ENCODE measurements at regions not wholly inside any gene's neighbourhood (a gene's known extent, or its start where the extent isn't known, plus 50 kb on each side); places are given as distances from the start of the nearest gene placed in this dataset.

GRCh38 chr3:151539599-151539998 is 78.7 kb upstream of the IGSF10 start:
- no peak for DNase-seq (ENCODE audit: unreplicated experiment)
- intact Hi-C loops (cut with micrococcal nuclease) = no loop called here
- Mint-ChIP-seq H3K36me3 (ENCODE audit: insufficient read depth, unreplicated experiment) (no peaks in the 10 kb centered on the region), H3K9me3 (ENCODE audit: unreplicated experiment) (no peaks in the 10 kb centered on the region), H3K27ac (ENCODE audit: low read depth, unreplicated experiment) (no peak overlapping the region), H3K4me1 (ENCODE audit: insufficient read depth, unreplicated experiment) (peaks cover 7% of the 10 kb centered on the region), H3K4me3 (ENCODE audit: unreplicated experiment) (no peak overlapping the region), H3K27me3 (ENCODE audit: insufficient read depth, unreplicated experiment) (no peaks in the 10 kb centered on the region)
- POLR2A ChIA-PET = interaction anchor here (0.5 kb wide), 1 partner anchor 226 kb away, joined by 3 read pairs; no protein-coding TSS in a partner anchor
- TF ChIP-seq CTCF (IDR thresholded peaks at IDR 0.05; ENCODE audit: unreplicated experiment) = no peak
- BruUV-seq (replicated peaks) = no TSS peak
- CTCF ChIA-PET = interaction anchor here (0.6 kb wide), 1 partner anchor 502 kb away, joined by 3 read pairs; no protein-coding TSS in a partner anchor

GRCh38 chr3:151538456-151539393 is 77.9 kb upstream of the IGSF10 start:
- intact Hi-C loops (cut with micrococcal nuclease) = no loop called here
- H3K4me1 Mint-ChIP-seq (ENCODE audit: insufficient read depth, unreplicated experiment) = peaks cover 7% of the 10 kb centered on the region
- ChIA-PET POLR2A (no interaction called here), CTCF (no interaction called here)
- TF ChIP-seq CTCF (IDR thresholded peaks at IDR 0.05; ENCODE audit: unreplicated experiment) = no peak
- no peaks in the 10 kb centered on the region for H3K9me3 Mint-ChIP-seq (ENCODE audit: unreplicated experiment)
- DNase-seq (ENCODE audit: unreplicated experiment) = no peak
- no peak overlapping the region for H3K4me3 Mint-ChIP-seq (ENCODE audit: unreplicated experiment)
- no peak overlapping the region for H3K27ac Mint-ChIP-seq (ENCODE audit: low read depth, unreplicated experiment)
- H3K27me3 Mint-ChIP-seq (ENCODE audit: insufficient read depth, unreplicated experiment) = no peaks in the 10 kb centered on the region
- no TSS peak for BruUV-seq (replicated peaks)
- H3K36me3 Mint-ChIP-seq (ENCODE audit: insufficient read depth, unreplicated experiment) = no peaks in the 10 kb centered on the region

GRCh38 chr3:151537726-151538125 is 76.9 kb upstream of the IGSF10 start:
- Mint-ChIP-seq H3K27me3 (ENCODE audit: insufficient read depth, unreplicated experiment) (no peaks in the 10 kb centered on the region), H3K27ac (ENCODE audit: low read depth, unreplicated experiment) (no peak overlapping the region), H3K36me3 (ENCODE audit: insufficient read depth, unreplicated experiment) (no peaks in the 10 kb centered on the region), H3K4me3 (ENCODE audit: unreplicated experiment) (no peak overlapping the region), H3K4me1 (ENCODE audit: insufficient read depth, unreplicated experiment) (no peaks in the 10 kb centered on the region), H3K9me3 (ENCODE audit: unreplicated experiment) (peaks cover 3% of the 10 kb centered on the region)
- intact Hi-C loops (cut with micrococcal nuclease) = no loop called here
- BruUV-seq (replicated peaks) = no TSS peak
- DNase-seq (ENCODE audit: unreplicated experiment) = peak; percentile 4
- ChIA-PET CTCF (no interaction called here), POLR2A (interaction anchor here (0.9 to 1.0 kb wide), 2 partner anchors 11 to 14 kb away, joined by 3 read pairs; no protein-coding TSS in a partner anchor)
- no peak for TF ChIP-seq CTCF (IDR thresholded peaks at IDR 0.05; ENCODE audit: unreplicated experiment)

GRCh38 chr3:151526757-151527156 is 65.9 kb upstream of the IGSF10 start:
- no TSS peak for BruUV-seq (replicated peaks)
- CTCF ChIA-PET = no interaction called here
- H3K4me1 Mint-ChIP-seq (ENCODE audit: insufficient read depth, unreplicated experiment) = peaks cover 6% of the 10 kb centered on the region

More at GRCh38 chr3:151526757-151527156, 65.9 kb upstream of the IGSF10 start:
- Mint-ChIP-seq H3K27ac (ENCODE audit: low read depth, unreplicated experiment) (no peak overlapping the region), H3K9me3 (ENCODE audit: unreplicated experiment) (peaks cover 2% of the 10 kb centered on the region), H3K27me3 (ENCODE audit: insufficient read depth, unreplicated experiment) (no peaks in the 10 kb centered on the region), H3K4me3 (ENCODE audit: unreplicated experiment) (no peak overlapping the region), H3K36me3 (ENCODE audit: insufficient read depth, unreplicated experiment) (no peaks in the 10 kb centered on the region)
- no peak for DNase-seq (ENCODE audit: unreplicated experiment)
- TF ChIP-seq CTCF (IDR thresholded peaks at IDR 0.05; ENCODE audit: unreplicated experiment) = no peak
- intact Hi-C loops (cut with micrococcal nuclease) = no loop called here
- POLR2A ChIA-PET = no interaction called here

Measured in MCF 10A (cell line).